HG03196 (cell line): ENCODE measurements at regions not wholly inside any gene's neighbourhood (a gene's known extent, or its start where the extent isn't known, plus 50 kb on each side); places are given as distances from the start of the nearest gene placed in this dataset.
A peak's percentile ranks its signal among the peaks of the same experiment; 100 is the strongest.
"Not testable (repeated sequence)": the region's sequence is repeated elsewhere in the genome, so short reads cannot be mapped to it uniquely, and the experiment has no call there.

Experiments
- ATAC-seq: cut with Tn5 transposase; IDR thresholded peaks from one replicate; pipeline ENCODE4 v1.9.1; 2021; ENCODE audit not compliant: unreplicated experiment

- ATAC-seq, result no peak
Measured at GRCh38 chr2:156006721-156007618, 325.6 kb downstream of the NR4A2 start.

- ATAC-seq, result no peak
Measured at GRCh38 chr2:156005999-156006712, 326.4 kb downstream of the NR4A2 start.

- no peak for ATAC-seq
Measured at GRCh38 chr2:156005531-156005930, 327.0 kb downstream of the NR4A2 start.

GRCh38 chr2:156004459-156004858 lies 328.1 kb downstream of the NR4A2 start:
- no peak for ATAC-seq

GRCh38 chr2:156003780-156004179 lies 328.7 kb downstream of the NR4A2 start:
- no peak for ATAC-seq

DNA sequence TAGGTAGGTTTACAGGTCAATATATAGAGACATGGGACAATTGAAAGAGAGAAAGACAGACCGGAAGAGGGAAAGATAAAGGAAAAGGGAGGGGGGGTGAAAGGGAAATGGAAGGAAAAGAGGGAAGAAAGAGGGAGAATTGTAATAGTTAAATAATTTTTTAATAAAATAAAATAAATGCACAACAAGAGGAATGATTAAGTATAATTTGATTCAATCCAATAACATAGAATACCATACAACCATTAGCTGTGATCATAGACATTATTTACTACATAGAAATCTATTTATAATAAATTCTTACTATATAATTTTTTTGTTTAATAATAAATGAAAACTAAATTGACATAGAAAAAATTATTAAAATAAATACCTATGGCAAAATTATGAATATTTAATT lies 330.7 kb downstream of the NR4A2 start:
- no peak for ATAC-seq

GRCh38 chr2:155997538-155997937 lies 335.0 kb downstream of the NR4A2 start:
- ATAC-seq, result no peak

DNA sequence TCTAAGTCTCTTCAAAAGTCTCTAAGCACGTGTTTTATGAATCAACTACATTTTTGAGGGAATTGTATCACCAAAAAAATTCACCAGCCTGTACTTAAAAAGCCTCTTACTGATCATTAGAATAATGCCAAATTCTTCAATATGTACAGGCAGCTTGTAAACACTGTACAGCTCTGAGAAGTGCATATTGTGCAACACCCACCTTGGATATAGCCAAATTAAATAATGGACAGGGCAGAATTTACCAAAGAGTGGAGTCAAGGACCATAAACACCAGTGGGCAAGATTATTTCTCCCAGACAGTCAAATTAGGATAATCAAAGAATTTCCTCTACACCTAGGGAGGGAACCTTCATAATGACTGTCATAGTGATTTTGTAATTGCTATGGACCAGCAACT lies 338.2 kb downstream of the NR4A2 start:
- ATAC-seq, result no peak

GRCh38 chr2:155983845-155984244 lies 348.7 kb downstream of the NR4A2 start:
- ATAC-seq, result no peak

DNA sequence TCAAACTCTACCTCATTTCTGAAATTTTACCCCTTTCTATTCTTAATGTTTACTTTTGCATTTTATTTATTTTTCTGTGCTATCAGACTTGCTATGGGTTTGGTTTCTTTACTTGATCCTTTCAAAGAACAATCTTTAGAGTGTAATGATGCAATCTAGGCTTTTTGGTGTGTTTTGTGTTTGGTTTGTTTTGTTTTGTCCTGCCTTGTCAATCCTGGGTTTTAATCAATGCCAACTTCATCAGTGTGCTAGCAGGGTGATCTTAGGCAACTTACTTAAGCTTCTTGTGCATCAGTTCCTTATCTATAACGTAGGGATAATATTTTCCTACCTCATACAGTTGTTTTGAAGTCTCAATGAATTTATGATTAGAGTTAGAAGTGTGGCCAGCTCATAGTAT lies 350.4 kb downstream of the NR4A2 start:
- ATAC-seq, result no peak

- peak; percentile 63 for ATAC-seq
Measured at GRCh38 chr2:155980941-155981560, 351.5 kb downstream of the NR4A2 start.

GRCh38 chr2:155975734-155976133 lies 356.8 kb downstream of the NR4A2 start:
- ATAC-seq, result no peak

GRCh38 chr2:155972916-155973315 lies 359.6 kb downstream of the NR4A2 start:
- ATAC-seq, result no peak

GRCh38 chr2:155966064-155966471 lies 366.5 kb downstream of the NR4A2 start:
- not testable (repeated sequence) for ATAC-seq

DNA sequence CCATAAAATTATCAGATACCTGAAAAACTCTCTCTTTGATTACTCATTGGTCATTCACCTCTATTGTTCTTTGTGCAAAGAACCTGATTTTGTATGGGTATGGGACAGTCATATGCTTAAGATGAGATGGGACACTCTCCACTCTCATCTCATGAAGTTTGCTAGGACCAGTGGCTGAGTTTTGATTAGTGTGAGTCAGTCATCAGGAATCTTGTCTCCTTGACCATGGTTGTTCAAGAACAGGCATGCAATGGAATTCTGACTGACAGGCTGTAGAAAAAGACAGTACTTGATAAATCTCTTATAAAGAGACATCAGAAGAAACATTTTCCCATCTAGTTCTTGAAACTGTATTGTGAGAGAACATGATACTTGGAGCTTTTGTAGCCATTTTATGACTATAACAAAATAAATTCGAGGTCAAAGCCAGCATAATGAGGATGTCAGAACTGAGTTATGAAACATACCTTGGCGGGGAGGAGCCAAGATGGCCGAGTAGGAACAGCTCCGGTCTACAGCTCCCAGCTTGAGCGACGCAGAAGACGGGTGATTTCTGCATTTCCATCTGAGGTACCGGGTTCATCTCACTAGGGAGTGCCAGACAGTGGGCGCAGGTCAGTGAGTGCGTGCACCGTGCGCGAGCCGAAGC lies 367.0 kb downstream of the NR4A2 start:
- ATAC-seq, result no peak

DNA sequence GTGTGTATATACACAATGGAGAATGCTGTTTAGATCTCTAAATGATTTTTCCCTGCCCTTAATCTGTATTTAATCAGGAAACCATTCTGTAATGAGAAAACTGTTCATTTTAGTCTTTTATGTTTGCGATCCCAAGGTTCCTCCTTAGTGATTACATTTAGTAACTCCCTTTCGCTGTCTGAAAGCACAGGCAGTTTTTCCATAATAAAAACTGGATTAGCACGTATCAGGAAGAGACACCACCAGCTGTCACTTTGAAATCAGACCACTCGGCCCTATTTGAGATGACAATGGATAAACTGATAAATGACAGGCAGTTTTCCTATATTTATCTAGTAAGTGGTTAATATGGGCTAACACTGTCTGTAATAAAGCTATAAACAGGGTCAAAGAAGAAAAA lies 370.9 kb downstream of the NR4A2 start:
- ATAC-seq, result no peak

DNA sequence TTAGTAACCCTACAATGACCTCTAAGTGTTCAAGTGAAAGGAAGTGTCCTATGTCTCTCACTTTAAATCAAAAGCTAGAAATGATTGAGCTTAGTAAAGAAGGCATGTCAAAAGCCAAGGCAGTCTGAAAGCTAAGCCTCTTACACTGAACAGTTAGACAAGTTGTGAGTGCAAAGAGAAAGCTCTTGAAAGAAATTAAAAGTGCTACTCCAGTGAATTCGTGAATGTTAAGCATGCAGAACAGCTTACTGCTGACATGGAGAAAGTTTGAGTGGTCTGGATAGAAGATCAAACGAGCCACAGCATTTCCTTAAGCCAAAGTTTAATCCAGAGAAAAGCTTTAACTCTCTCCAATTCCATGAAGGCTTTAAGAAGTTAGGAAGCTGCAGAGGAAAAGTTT lies 373.7 kb downstream of the NR4A2 start:
- ATAC-seq, result no peak

DNA sequence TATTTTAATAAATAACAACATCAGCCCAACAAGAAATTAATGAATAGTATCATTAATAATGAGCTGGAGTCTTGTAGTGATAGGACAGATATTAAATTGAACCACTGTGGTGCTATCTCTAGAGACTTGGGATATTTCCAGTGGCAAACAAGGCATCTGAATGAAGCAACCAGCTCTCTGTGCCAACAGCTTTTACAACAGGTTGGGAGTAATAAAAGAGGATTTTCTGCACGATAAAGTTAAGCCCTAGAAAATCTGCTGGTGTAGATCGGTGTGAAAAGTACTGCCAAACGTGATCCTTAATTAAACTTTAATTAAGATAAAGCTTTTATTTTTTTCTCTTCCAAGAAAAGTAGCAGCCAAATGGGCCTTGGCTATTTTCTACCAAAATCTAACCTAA lies 385.5 kb downstream of the NR4A2 start:
- ATAC-seq, result no peak

GRCh38 chr2:155944218-155944617 lies 388.3 kb downstream of the NR4A2 start:
- ATAC-seq, result no peak

GRCh38 chr2:155930312-155930711 lies 402.2 kb downstream of the NR4A2 start:
- ATAC-seq, result no peak

DNA sequence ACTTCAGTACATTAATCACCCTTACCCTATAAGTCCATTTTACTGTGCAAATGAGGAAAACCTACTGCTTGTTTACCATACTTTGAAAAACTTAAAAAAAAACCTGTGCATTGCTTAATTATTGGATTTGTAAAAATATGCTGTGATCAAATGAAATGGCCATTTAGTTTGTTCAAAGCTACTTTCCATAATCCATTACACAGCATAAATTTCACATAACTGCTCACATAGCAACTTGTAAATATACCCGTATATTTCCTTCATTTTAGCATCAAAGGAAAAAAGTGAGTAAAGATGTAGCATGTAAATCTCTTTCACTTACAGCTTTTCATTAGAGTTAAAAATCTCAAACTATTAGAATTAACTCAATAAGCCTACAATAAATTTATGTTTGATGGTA lies 415.1 kb downstream of the NR4A2 start:
- no peak for ATAC-seq
